ENCODE measurements at regions not wholly inside any gene's neighbourhood (a gene's known extent, or its start where the extent isn't known, plus 50 kb on each side); places are given as distances from the start of the nearest gene placed in this dataset.

DNA sequence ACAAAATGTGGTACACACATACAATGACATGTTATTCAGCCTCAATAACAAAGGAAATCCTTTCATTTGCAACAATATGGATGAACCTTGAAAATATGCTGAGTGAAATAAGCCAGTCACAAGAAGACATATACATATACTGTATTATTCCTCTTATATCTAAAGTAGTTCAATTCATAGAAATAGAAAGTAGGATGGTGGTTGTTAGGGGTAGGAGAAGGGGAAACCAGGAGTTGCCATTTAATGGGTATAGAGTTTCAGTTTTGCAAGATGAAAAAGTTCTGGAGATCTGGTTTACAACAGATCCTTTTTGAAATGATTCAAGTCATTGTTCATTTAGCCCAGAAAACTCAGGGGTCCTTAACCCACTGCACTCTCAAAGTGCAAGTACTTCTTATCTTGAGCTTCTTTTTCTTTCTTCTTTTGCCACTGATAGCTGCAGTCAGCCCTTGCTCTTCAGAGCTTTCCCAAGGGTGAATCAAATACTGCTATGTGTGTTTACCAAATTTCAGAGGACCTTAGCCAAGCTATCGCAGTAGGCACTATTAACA is 208.0 kb upstream of the EOMES start:
- Histone ChIP-seq H3K27ac (ENCODE audit: low read depth, low read length) (no peak overlapping the region), H3K4me3 (ENCODE audit: low read depth in 1 of 2, low read length in 2 of 2) (no peak overlapping the region), H3K9ac (ENCODE audit: low read depth in 1 of 2, low read length in 2 of 2) (no peak overlapping the region), H3K4me1 (ENCODE audit: control insufficient read depth in 1 of 2, insufficient read depth in 2 of 2, low read length in 2 of 2) (no peaks in the 10 kb centered on the region), H3K27me3 (ENCODE audit: control insufficient read depth in 1 of 2, insufficient read depth in 2 of 2, low read length in 2 of 2) (peaks cover 0 to 4% of the 10 kb centered on the region in 2 donors), H3K36me3 (ENCODE audit: control insufficient read depth in 1 of 2, insufficient read depth in 2 of 2, low read length in 2 of 2) (no peaks in the 10 kb centered on the region), H3K9me3 (ENCODE audit: control insufficient read depth in 1 of 2, low read length in 2 of 2) (no peaks in the 10 kb centered on the region)

DNA sequence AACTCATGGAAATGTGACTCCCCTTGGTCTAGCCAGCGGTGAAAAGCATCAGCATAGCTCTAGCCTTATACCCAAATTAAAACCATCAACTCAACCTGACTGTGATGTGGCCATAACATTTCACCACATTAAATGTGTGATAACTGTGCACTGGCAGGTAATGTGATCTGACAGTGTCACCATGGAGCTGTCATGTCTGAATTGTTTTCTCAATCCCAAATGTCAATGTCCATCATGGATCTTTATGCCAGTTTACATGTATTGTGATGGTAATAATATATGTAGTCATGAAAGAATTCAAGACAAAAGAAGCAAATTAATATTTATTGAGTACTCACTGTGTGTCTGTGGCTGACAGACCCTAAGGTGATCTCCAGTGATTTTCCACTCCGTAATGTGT is 213.4 kb upstream of the EOMES start:
- no peak overlapping the region for H3K27ac ChIP-seq (ENCODE audit: low read depth, low read length)
- H3K9me3 ChIP-seq (ENCODE audit: control insufficient read depth in 1 of 2, low read length in 2 of 2) = no peaks in the 10 kb centered on the region
- no peak overlapping the region for H3K9ac ChIP-seq (ENCODE audit: low read depth in 1 of 2, low read length in 2 of 2)
- no peaks in the 10 kb centered on the region for H3K4me1 ChIP-seq (ENCODE audit: control insufficient read depth in 1 of 2, insufficient read depth in 2 of 2, low read length in 2 of 2)
- no peaks in the 10 kb centered on the region for H3K36me3 ChIP-seq (ENCODE audit: control insufficient read depth in 1 of 2, insufficient read depth in 2 of 2, low read length in 2 of 2)
- no peak overlapping the region for H3K4me3 ChIP-seq (ENCODE audit: low read depth in 1 of 2, low read length in 2 of 2)
- H3K27me3 ChIP-seq (ENCODE audit: control insufficient read depth in 1 of 2, insufficient read depth in 2 of 2, low read length in 2 of 2) = no peaks in the 10 kb centered on the region

DNA sequence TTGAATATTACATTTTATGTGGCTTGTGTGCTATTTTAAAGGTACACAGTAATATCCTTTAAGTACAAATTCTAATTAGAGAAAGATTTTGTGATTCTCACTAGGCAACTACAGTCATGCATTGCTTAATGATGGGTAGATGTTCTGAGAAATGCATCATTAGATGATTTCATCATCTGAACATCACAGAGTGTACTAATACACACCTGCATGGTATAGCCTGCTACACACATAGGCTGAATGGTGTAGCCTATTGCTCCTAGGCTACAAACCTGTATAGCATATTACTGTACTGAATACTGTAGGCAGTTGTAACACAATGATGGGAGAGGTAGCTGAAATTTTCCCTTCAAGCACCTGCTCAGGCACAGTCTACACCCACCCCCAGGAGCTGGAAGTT is 217.4 kb upstream of the EOMES start:
- Histone ChIP-seq H3K4me1 (ENCODE audit: control insufficient read depth in 1 of 2, insufficient read depth in 2 of 2, low read length in 2 of 2) (no peaks in the 10 kb centered on the region), H3K4me3 (ENCODE audit: low read depth in 1 of 2, low read length in 2 of 2) (no peak overlapping the region), H3K9ac (ENCODE audit: low read depth in 1 of 2, low read length in 2 of 2) (no peak overlapping the region), H3K27ac (ENCODE audit: low read depth, low read length) (no peak overlapping the region), H3K36me3 (ENCODE audit: control insufficient read depth in 1 of 2, insufficient read depth in 2 of 2, low read length in 2 of 2) (no peaks in the 10 kb centered on the region), H3K9me3 (ENCODE audit: control insufficient read depth in 1 of 2, low read length in 2 of 2) (no peaks in the 10 kb centered on the region), H3K27me3 (ENCODE audit: control insufficient read depth in 1 of 2, insufficient read depth in 2 of 2, low read length in 2 of 2) (no peaks in the 10 kb centered on the region)

DNA sequence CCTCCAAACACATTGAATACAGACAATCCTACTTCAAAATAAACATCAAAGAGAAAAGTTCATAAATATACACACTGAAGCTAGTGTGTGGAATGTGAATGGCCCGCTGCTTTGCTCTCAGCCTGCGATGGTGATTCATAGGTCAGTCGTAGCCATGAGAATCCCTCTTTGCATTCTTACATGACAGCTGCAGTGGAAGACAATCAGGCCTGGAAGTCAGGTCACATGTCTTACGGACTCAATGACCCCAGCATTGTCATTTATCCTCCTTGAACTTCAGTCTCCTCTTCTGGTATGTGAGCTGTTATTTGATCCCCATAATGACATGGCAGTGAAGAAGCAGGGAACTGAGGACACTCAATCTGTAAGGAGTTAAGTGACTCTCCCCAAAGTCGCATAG is 217.8 kb upstream of the EOMES start:
- H3K27ac ChIP-seq (ENCODE audit: low read depth, low read length) = no peak overlapping the region
- H3K9ac ChIP-seq (ENCODE audit: low read depth in 1 of 2, low read length in 2 of 2) = no peak overlapping the region
- H3K4me1 ChIP-seq (ENCODE audit: control insufficient read depth in 1 of 2, insufficient read depth in 2 of 2, low read length in 2 of 2) = no peaks in the 10 kb centered on the region
- no peak overlapping the region for H3K4me3 ChIP-seq (ENCODE audit: low read depth in 1 of 2, low read length in 2 of 2)
- no peaks in the 10 kb centered on the region for H3K27me3 ChIP-seq (ENCODE audit: control insufficient read depth in 1 of 2, insufficient read depth in 2 of 2, low read length in 2 of 2)
- no peaks in the 10 kb centered on the region for H3K9me3 ChIP-seq (ENCODE audit: control insufficient read depth in 1 of 2, low read length in 2 of 2)
- H3K36me3 ChIP-seq (ENCODE audit: control insufficient read depth in 1 of 2, insufficient read depth in 2 of 2, low read length in 2 of 2) = no peaks in the 10 kb centered on the region

DNA sequence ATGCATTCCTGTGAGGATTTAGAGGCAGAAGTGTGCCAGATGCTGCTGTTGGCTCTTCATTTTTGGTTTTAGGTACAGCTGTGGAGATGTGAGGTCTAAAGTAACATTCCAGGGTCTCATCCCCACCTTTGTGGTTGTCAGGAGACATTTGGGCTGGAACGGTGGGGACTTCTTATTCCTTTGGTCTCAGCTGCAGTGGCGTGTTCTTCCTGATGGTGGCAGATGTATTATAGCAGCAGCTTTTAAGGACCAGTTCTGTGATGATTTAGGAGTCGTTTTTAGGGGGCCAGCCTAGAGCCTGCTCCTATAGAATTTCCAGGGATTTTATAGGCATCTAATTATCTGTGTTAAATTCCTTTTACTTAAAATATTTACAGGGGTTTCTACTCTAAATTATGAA is 221.0 kb upstream of the EOMES start:
- Histone ChIP-seq H3K9ac (ENCODE audit: low read depth in 1 of 2, low read length in 2 of 2) (no peak overlapping the region), H3K27me3 (ENCODE audit: control insufficient read depth in 1 of 2, insufficient read depth in 2 of 2, low read length in 2 of 2) (no peaks in the 10 kb centered on the region), H3K27ac (ENCODE audit: low read depth, low read length) (no peak overlapping the region), H3K4me3 (ENCODE audit: low read depth in 1 of 2, low read length in 2 of 2) (no peak overlapping the region), H3K36me3 (ENCODE audit: control insufficient read depth in 1 of 2, insufficient read depth in 2 of 2, low read length in 2 of 2) (no peaks in the 10 kb centered on the region), H3K4me1 (ENCODE audit: control insufficient read depth in 1 of 2, insufficient read depth in 2 of 2, low read length in 2 of 2) (no peaks in the 10 kb centered on the region), H3K9me3 (ENCODE audit: control insufficient read depth in 1 of 2, low read length in 2 of 2) (no peaks in the 10 kb centered on the region)

DNA sequence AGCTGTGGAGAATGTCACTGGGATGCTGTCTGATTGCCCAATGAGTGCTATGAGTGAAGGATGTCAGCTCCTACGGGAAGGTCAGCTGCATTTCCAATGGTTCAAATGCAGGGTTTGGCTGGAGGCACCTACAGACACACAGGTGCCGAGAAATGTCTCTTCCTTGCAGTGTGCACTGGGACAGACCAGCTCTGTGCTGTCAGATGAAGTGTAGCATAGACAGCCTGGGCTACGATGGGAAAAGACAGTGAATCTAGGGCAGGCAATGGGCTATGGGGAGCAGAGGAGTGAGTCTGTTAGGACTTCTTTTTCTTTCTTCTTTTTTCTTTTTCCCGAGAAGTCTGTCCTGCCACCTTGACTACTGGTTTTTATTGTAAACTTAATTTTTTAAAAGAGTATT is 223.1 kb upstream of the EOMES start:
- no peaks in the 10 kb centered on the region for H3K4me1 ChIP-seq (ENCODE audit: control insufficient read depth in 1 of 2, insufficient read depth in 2 of 2, low read length in 2 of 2)
- H3K27me3 ChIP-seq (ENCODE audit: control insufficient read depth in 1 of 2, insufficient read depth in 2 of 2, low read length in 2 of 2) = no peaks in the 10 kb centered on the region
- no peaks in the 10 kb centered on the region for H3K36me3 ChIP-seq (ENCODE audit: control insufficient read depth in 1 of 2, insufficient read depth in 2 of 2, low read length in 2 of 2)
- no peak overlapping the region for H3K4me3 ChIP-seq (ENCODE audit: low read depth in 1 of 2, low read length in 2 of 2)
- H3K9me3 ChIP-seq (ENCODE audit: control insufficient read depth in 1 of 2, low read length in 2 of 2) = no peaks in the 10 kb centered on the region
- H3K9ac ChIP-seq (ENCODE audit: low read depth in 1 of 2, low read length in 2 of 2) = no peak overlapping the region
- no peak overlapping the region for H3K27ac ChIP-seq (ENCODE audit: low read depth, low read length)

DNA sequence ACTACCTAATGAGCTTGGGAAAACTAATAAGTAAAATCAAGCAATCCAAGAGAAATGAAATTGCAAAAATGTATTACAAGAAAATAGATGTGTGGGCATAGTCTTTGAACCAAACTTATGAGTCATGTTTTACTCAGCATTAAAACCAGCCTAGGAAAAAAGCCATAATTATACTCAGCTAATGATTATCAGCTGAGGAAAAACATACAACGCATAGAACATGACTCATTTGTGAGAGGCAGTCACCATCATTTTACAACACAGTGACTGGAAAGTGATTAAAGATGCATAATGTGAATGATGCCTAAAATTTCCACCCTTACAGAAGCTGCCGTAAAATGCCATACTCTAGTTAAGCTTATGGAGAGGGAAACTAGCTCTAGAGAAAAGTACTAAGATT is 238.0 kb upstream of the EOMES start:
- H3K27me3 ChIP-seq (ENCODE audit: control insufficient read depth in 1 of 2, insufficient read depth in 2 of 2, low read length in 2 of 2) = peaks cover 0 to 4% of the 10 kb centered on the region in 2 donors
- no peak overlapping the region for H3K9ac ChIP-seq (ENCODE audit: low read depth in 1 of 2, low read length in 2 of 2)
- no peak overlapping the region for H3K4me3 ChIP-seq (ENCODE audit: low read depth in 1 of 2, low read length in 2 of 2)
- H3K4me1 ChIP-seq (ENCODE audit: control insufficient read depth in 1 of 2, insufficient read depth in 2 of 2, low read length in 2 of 2) = no peaks in the 10 kb centered on the region
- no peak overlapping the region for H3K27ac ChIP-seq (ENCODE audit: low read depth, low read length)
- no peaks in the 10 kb centered on the region for H3K9me3 ChIP-seq (ENCODE audit: control insufficient read depth in 1 of 2, low read length in 2 of 2)
- no peaks in the 10 kb centered on the region for H3K36me3 ChIP-seq (ENCODE audit: control insufficient read depth in 1 of 2, insufficient read depth in 2 of 2, low read length in 2 of 2)

DNA sequence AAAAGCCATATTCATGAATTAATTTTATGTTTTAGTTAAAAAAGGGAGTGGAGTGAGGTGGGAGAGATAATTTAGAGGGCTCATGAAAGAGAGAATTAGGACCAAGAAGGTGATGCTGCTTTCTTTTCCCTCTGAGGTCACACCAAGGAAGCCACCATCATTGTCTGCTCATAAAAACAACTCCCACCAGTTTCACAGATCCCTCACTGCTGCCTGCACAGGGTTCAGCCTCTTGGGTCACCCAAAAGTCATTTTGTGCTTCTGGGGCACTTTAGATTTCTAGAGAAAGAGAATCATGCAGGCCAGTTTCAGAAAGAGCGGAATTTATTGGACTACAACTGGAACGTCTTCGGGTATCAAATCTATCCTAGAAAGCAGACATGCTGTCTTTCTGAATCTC is 241.4 kb upstream of the EOMES start:
- Histone ChIP-seq H3K4me3 (ENCODE audit: low read depth in 1 of 2, low read length in 2 of 2) (no peak overlapping the region), H3K9me3 (ENCODE audit: control insufficient read depth in 1 of 2, low read length in 2 of 2) (no peaks in the 10 kb centered on the region), H3K27me3 (ENCODE audit: control insufficient read depth in 1 of 2, insufficient read depth in 2 of 2, low read length in 2 of 2) (peaks cover 0 to 4% of the 10 kb centered on the region in 2 donors), H3K27ac (ENCODE audit: low read depth, low read length) (no peak overlapping the region), H3K36me3 (ENCODE audit: control insufficient read depth in 1 of 2, insufficient read depth in 2 of 2, low read length in 2 of 2) (no peaks in the 10 kb centered on the region), H3K4me1 (ENCODE audit: control insufficient read depth in 1 of 2, insufficient read depth in 2 of 2, low read length in 2 of 2) (no peaks in the 10 kb centered on the region), H3K9ac (ENCODE audit: low read depth in 1 of 2, low read length in 2 of 2) (no peak overlapping the region)

DNA sequence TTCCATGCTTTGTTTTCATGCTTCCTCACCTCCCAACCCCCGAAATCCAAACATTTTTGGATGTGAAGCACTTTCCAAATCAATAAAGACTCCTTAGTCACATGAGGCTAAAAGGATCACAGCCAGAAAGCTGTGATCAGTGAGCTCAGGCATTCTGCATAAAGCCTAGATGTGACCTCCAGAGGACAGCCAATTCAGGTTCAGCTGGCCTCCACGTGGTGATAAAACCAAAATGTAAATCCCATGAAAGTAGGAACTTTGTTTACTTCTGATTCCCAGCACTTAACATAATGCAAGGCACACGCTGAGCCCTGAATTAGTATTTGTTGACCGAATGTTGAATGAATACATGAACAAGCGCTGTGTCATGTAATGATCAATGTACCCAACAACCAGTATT is 249.5 kb upstream of the EOMES start:
- no peaks in the 10 kb centered on the region for H3K4me1 ChIP-seq (ENCODE audit: control insufficient read depth in 1 of 2, insufficient read depth in 2 of 2, low read length in 2 of 2)
- H3K27ac ChIP-seq (ENCODE audit: low read depth, low read length) = no peak overlapping the region
- no peaks in the 10 kb centered on the region for H3K9me3 ChIP-seq (ENCODE audit: control insufficient read depth in 1 of 2, low read length in 2 of 2)
- no peaks in the 10 kb centered on the region for H3K36me3 ChIP-seq (ENCODE audit: control insufficient read depth in 1 of 2, insufficient read depth in 2 of 2, low read length in 2 of 2)
- no peak overlapping the region for H3K9ac ChIP-seq (ENCODE audit: low read depth in 1 of 2, low read length in 2 of 2)
- H3K4me3 ChIP-seq (ENCODE audit: low read depth in 1 of 2, low read length in 2 of 2) = no peak overlapping the region
- no peaks in the 10 kb centered on the region for H3K27me3 ChIP-seq (ENCODE audit: control insufficient read depth in 1 of 2, insufficient read depth in 2 of 2, low read length in 2 of 2)

DNA sequence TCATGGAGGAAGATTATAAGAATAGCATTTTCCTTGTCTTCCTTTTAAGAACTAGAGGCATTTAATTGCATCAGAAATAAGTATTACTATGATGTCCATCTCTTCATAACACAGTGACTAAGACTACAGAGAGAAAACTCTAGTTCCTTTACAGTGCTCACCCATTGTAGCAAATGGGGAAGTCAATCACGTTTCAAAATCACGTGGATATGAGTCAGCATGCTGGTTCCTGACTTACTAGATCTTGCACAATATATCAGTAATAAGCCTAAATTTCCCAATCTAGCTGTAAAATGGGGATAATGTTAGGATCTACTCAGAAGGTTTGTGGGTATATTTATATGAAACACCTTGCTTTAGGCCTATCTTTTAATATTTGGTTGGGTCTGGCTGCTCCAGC is 254.8 kb upstream of the EOMES start:
- Histone ChIP-seq H3K9me3 (ENCODE audit: control insufficient read depth in 1 of 2, low read length in 2 of 2) (no peaks in the 10 kb centered on the region), H3K27ac (ENCODE audit: low read depth, low read length) (no peak overlapping the region), H3K4me3 (ENCODE audit: low read depth in 1 of 2, low read length in 2 of 2) (no peak overlapping the region), H3K36me3 (ENCODE audit: control insufficient read depth in 1 of 2, insufficient read depth in 2 of 2, low read length in 2 of 2) (no peaks in the 10 kb centered on the region), H3K9ac (ENCODE audit: low read depth in 1 of 2, low read length in 2 of 2) (no peak overlapping the region), H3K27me3 (ENCODE audit: control insufficient read depth in 1 of 2, insufficient read depth in 2 of 2, low read length in 2 of 2) (no peaks in the 10 kb centered on the region), H3K4me1 (ENCODE audit: control insufficient read depth in 1 of 2, insufficient read depth in 2 of 2, low read length in 2 of 2) (no peaks in the 10 kb centered on the region)

DNA sequence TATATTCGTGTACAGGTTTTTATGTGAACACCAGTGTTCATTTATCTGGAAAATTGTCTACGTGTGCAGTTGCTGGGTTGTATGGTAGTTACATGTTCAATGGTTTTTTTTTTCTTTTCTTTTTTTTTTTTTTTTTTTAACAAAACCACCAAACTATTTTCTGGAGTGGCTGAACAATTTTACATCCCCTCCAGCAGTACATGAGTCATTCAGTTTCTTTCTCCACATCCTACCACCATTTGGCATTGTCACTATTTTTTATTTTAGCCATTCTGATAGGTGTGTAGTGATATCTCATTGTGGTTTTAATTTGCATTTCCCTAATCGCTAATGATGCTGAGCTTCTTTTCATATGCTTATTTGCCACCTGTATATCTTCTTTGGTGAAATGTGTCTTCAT is 256.3 kb upstream of the EOMES start:
- no peaks in the 10 kb centered on the region for H3K4me1 ChIP-seq (ENCODE audit: control insufficient read depth in 1 of 2, insufficient read depth in 2 of 2, low read length in 2 of 2)
- no peaks in the 10 kb centered on the region for H3K36me3 ChIP-seq (ENCODE audit: control insufficient read depth in 1 of 2, insufficient read depth in 2 of 2, low read length in 2 of 2)
- no peak overlapping the region for H3K4me3 ChIP-seq (ENCODE audit: low read depth in 1 of 2, low read length in 2 of 2)
- no peak overlapping the region for H3K27ac ChIP-seq (ENCODE audit: low read depth, low read length)
- H3K9ac ChIP-seq (ENCODE audit: low read depth in 1 of 2, low read length in 2 of 2) = no peak overlapping the region
- no peaks in the 10 kb centered on the region for H3K9me3 ChIP-seq (ENCODE audit: control insufficient read depth in 1 of 2, low read length in 2 of 2)
- H3K27me3 ChIP-seq (ENCODE audit: control insufficient read depth in 1 of 2, insufficient read depth in 2 of 2, low read length in 2 of 2) = no peaks in the 10 kb centered on the region
